AG04450 (cell line): ENCODE measurements at regions not wholly inside any gene's neighbourhood (a gene's known extent, or its start where the extent isn't known, plus 50 kb on each side); places are given as distances from the start of the nearest gene placed in this dataset.

Experiments used
- CTCF ChIA-PET: fragments of 300-600, 350-600 bp; formaldehyde crosslinking; extraction: SDS; loops from one replicate; lab custom pipeline; 2022; ENCODE audit warnings: antibody characterized with exemption, inconsistent platforms; lab: Charles Lee
- POLR2A ChIA-PET: fragments of 350-600 bp; formaldehyde crosslinking; extraction: SDS; loops from one replicate; lab custom pipeline; 2021; ENCODE audit warnings: antibody characterized with exemption, inconsistent platforms; lab: Yijun Ruan, JAX
- DNase-seq: peaks from one replicate; pipeline ENCODE4 v3.0.0-alpha.2; 2011; ENCODE audit warnings: low read depth, low spot score
- H3K27ac ChIP-seq: one replicate; pipeline ENCODE4 v1.5.1; 2012; ENCODE audit warnings: low read depth, low read length, control low read depth
- H3K27me3 ChIP-seq: one replicate; pipeline ENCODE4 v1.6.0; 2012; ENCODE audit warnings: low read length; ENCODE audit not compliant: control insufficient read depth, insufficient read depth
- H3K4me3 ChIP-seq: 2 replicates; pipeline ENCODE4 v1.5.1; 2011; ENCODE audit warnings: mild to moderate bottlenecking, low read depth, low read length, control low read depth
- H3K9me3 ChIP-seq: 2 replicates; pipeline ENCODE4 v1.5.1; 2012; ENCODE audit warnings: low read length; ENCODE audit not compliant: control insufficient read depth, insufficient read depth
- TF ChIP-seq, protein P1 (sequence below): IDR thresholded peaks from 2 replicates; pipeline ENCODE4 v1.5.1; 2011; ENCODE audit warnings: low read depth, low read length, control low read depth, inconsistent platforms

GRCh38 chr12:131457028-131457310, 253.9 kb upstream of the SFSWAP start:
- no peak overlapping the region for H3K4me3 ChIP-seq
- CTCF ChIA-PET, result no interaction called here
- H3K9me3 ChIP-seq, result peaks cover 66% of the 10 kb centered on the region
- TF ChIP-seq, protein P1, sequence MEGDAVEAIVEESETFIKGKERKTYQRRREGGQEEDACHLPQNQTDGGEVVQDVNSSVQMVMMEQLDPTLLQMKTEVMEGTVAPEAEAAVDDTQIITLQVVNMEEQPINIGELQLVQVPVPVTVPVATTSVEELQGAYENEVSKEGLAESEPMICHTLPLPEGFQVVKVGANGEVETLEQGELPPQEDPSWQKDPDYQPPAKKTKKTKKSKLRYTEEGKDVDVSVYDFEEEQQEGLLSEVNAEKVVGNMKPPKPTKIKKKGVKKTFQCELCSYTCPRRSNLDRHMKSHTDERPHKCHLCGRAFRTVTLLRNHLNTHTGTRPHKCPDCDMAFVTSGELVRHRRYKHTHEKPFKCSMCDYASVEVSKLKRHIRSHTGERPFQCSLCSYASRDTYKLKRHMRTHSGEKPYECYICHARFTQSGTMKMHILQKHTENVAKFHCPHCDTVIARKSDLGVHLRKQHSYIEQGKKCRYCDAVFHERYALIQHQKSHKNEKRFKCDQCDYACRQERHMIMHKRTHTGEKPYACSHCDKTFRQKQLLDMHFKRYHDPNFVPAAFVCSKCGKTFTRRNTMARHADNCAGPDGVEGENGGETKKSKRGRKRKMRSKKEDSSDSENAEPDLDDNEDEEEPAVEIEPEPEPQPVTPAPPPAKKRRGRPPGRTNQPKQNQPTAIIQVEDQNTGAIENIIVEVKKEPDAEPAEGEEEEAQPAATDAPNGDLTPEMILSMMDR, result no peak
- no peaks in the 10 kb centered on the region for H3K27me3 ChIP-seq
- POLR2A ChIA-PET, result no interaction called here
- H3K27ac ChIP-seq, result no peak overlapping the region
- no peak for DNase-seq

DNA sequence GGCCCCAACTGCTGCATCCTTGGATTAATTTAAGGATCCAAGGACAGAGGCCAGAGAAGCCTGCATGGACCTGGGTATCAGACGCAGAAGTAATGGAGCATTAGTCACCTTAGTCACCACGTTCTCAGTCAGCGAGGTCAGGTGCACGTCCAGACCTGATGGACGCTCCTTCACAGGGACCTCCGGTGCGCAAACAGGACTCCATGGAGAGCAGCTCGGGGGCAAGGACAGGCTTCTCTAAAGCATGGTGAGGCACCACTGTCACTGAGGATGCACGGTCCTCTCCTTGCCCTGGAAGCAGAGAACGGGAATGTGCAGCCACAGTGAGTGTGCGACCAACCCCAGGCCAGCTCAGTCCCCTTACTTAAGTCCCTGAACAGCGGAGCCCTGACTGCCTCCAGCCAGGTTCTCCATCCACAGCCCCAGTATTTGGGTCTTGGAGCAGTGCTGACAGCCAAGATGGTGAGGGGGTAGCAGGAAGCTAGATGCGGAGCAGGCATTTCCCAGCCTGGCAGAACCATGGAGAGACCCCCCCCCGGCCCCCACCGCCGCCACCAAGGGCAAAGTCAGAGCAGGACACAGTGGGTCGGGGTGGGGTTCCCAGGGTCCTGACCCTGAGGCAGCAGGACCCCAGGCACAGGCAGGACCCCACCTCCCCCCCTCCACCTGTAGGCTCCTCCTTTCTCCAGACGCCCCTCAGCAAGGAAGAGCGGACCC, 253.4 kb upstream of the SFSWAP start:
- Histone ChIP-seq H3K27me3 (no peaks in the 10 kb centered on the region), H3K27ac (no peak overlapping the region), H3K9me3 (peaks cover 63% of the 10 kb centered on the region), H3K4me3 (no peak overlapping the region)
- POLR2A ChIA-PET, result no interaction called here
- DNase-seq, result no peak
- CTCF ChIA-PET, result no interaction called here
- TF ChIP-seq, protein P1, result no peak

- Histone ChIP-seq H3K27me3 (no peaks in the 10 kb centered on the region), H3K27ac (no peak overlapping the region), H3K9me3 (peaks cover 58% of the 10 kb centered on the region), H3K4me3 (no peak overlapping the region)
- ChIA-PET CTCF (no interaction called here), POLR2A (no interaction called here)
- TF ChIP-seq, protein P1, result no peak
- DNase-seq, result no peak
Observed at GRCh38 chr12:131458048-131458374, 252.9 kb upstream of the SFSWAP start.

GRCh38 chr12:131458931-131459772, 251.7 kb upstream of the SFSWAP start:
- no peak for DNase-seq
- H3K4me3 ChIP-seq, result no peak overlapping the region
- ChIA-PET CTCF (no interaction called here), POLR2A (no interaction called here)
- H3K27ac ChIP-seq, result no peak overlapping the region
- peaks cover 58% of the 10 kb centered on the region for H3K9me3 ChIP-seq
- TF ChIP-seq, protein P1, result no peak
- H3K27me3 ChIP-seq, result no peaks in the 10 kb centered on the region

GRCh38 chr12:131459773-131460365, 251.0 kb upstream of the SFSWAP start:
- TF ChIP-seq, protein P1, result no peak
- POLR2A ChIA-PET, result no interaction called here
- no peaks in the 10 kb centered on the region for H3K27me3 ChIP-seq
- no peak for DNase-seq
- no peak overlapping the region for H3K4me3 ChIP-seq
- peaks cover 53% of the 10 kb centered on the region for H3K9me3 ChIP-seq
- CTCF ChIA-PET, result no interaction called here
- H3K27ac ChIP-seq, result no peak overlapping the region
